ENCODE measurements at regions not wholly inside any gene's neighbourhood (a gene's known extent, or its start where the extent isn't known, plus 50 kb on each side); places are given as distances from the start of the nearest gene placed in this dataset.

GRCh38 chr11:43122546-43122945 lies 189.2 kb upstream of the API5 start:
- TF ChIP-seq CTCF (IDR thresholded peaks at IDR 0.05) (no peak), POLR2AphosphoS5 (IDR thresholded peaks at IDR 0.05) (no peak), POLR2A (IDR thresholded peaks at IDR 0.05) (no peak)
